GM12878 (cell line): ENCODE measurements at regions not wholly inside any gene's neighbourhood (a gene's known extent, or its start where the extent isn't known, plus 50 kb on each side); places are given as distances from the start of the nearest gene placed in this dataset.

ENCODE experiments used
- ATAC-seq: fragments of 200-7000 bp; cut with Tn5 transposase; 3 replicates; pipeline ENCODE4 v1.9.1; 2020; ENCODE audit warnings: mild to moderate bottlenecking, moderate library complexity
- BruUV-seq: library from RNA; stranded (reverse); fragments of 400-500 nt; replicated peaks from 2 replicates; lab custom pipeline; 2021; lab: Mats Ljungman, UMichigan
- CTCF ChIA-PET: fragments of 300-600 bp; sonication (Branson Sonifier 250); formaldehyde crosslinking; extraction: SDS; loops from one replicate; lab custom pipeline; 2021; ENCODE audit warnings: inconsistent platforms; lab: Yijun Ruan, JAX
- POLR2A ChIA-PET: fragments of 350-600 bp; formaldehyde crosslinking; extraction: SDS; loops from one replicate; lab custom pipeline; 2021; ENCODE audit warnings: inconsistent platforms; lab: Charles Lee
- RAD21 ChIA-PET: fragments of 300-600 bp; sonication (Branson Sonifier 250); formaldehyde crosslinking; loops from one replicate; lab custom pipeline; 2023; ENCODE audit warnings: antibody characterized with exemption; ENCODE audit not compliant: unreplicated experiment; lab: Charles Lee
- SMC1A ChIA-PET: fragments of 300-600 bp; sonication (Branson Sonifier 250); formaldehyde crosslinking; loops from one replicate; lab custom pipeline; 2023; ENCODE audit not compliant: unreplicated experiment, uncharacterized antibody; lab: Charles Lee
- DNase-seq: peaks from one replicate; pipeline ENCODE4 v3.0.0-alpha.2; 2011; ENCODE audit warnings: low read depth, low spot score
- FAIRE-seq: peaks from 3 replicates; lab custom pipeline; 2011; peaks lifted over from hg19 to GRCh38; lab: Jason Lieb, UNC
- H2AFZ ChIP-seq: 2 replicates; pipeline ENCODE4 v1.6.0; 2011; ENCODE audit warnings: low read depth, low read length, control low read depth; ENCODE audit not compliant: control insufficient read depth
- H3K27ac ChIP-seq: 2 replicates; pipeline ENCODE4 v1.5.1; 2011; ENCODE audit warnings: control low read depth; ENCODE audit not compliant: control insufficient read depth, insufficient read depth
- H3K27me3 ChIP-seq, 2 experiments: replicated peaks in 1 of 2; 2 replicates each; pipeline versions ENCODE4 v1.6.0 to v1.6.1; 2011; ENCODE audit warnings: low read length in 1 of 2; ENCODE audit not compliant: control insufficient read depth in 2 of 2, insufficient read depth in 2 of 2
- H3K36me3 ChIP-seq, 2 experiments: 2 replicates each; pipeline ENCODE4 v1.5.1; 2011; ENCODE audit warnings: low read length in 1 of 2; ENCODE audit not compliant: control insufficient read depth in 2 of 2, insufficient read depth in 2 of 2
- H3K4me1 ChIP-seq: 2 replicates; pipeline ENCODE4 v1.6.1; 2011; ENCODE audit warnings: mild to moderate bottlenecking, low read length, moderate library complexity, mixed read lengths; ENCODE audit not compliant: control insufficient read depth, insufficient read depth
- H3K4me2 ChIP-seq: 2 replicates; pipeline ENCODE4 v1.6.0; 2011; ENCODE audit warnings: control low read depth; ENCODE audit not compliant: control insufficient read depth, insufficient read depth
- H3K4me3 ChIP-seq: fragments of 200-600 bp; sonication (generic); 2 replicates; pipeline ENCODE4 v1.5.1; 2016
- H3K79me2 ChIP-seq: 2 replicates; pipeline ENCODE4 v1.6.0; 2011; ENCODE audit warnings: low read length; ENCODE audit not compliant: control insufficient read depth, insufficient read depth
- H3K9ac ChIP-seq: 2 replicates; pipeline ENCODE4 v1.8.0; 2011; ENCODE audit warnings: low read length, control low read depth, mixed read lengths; ENCODE audit not compliant: control insufficient read depth, insufficient read depth
- H3K9me3 ChIP-seq: replicated peaks from 3 replicates; pipeline ENCODE4 v1.5.1; 2011; ENCODE audit warnings: mild to moderate bottlenecking, low read length; ENCODE audit not compliant: control insufficient read depth, insufficient read depth
- H4K20me1 ChIP-seq: 2 replicates; pipeline ENCODE4 v1.6.0; 2011; ENCODE audit not compliant: control insufficient read depth, insufficient read depth
- DPF2 ChIP-seq: fragments of 450-650 bp; IDR thresholded peaks from 2 replicates; pipeline ENCODE4 v1.6.1; 2017; ENCODE audit warnings: mild to moderate bottlenecking
- IRF4 ChIP-seq: IDR thresholded peaks from 2 replicates; pipeline ENCODE4 v1.6.1; 2011; ENCODE audit warnings: low read depth, low read length
- POLR2AphosphoS2 ChIP-seq: IDR thresholded peaks from 2 replicates; pipeline ENCODE4 v1.6.1; 2011; ENCODE audit warnings: low read depth, mild to moderate bottlenecking, low read length, improper control_type of control experiment, moderate library complexity
- RAD51 ChIP-seq: fragments of 450-650 bp; IDR thresholded peaks from 2 replicates; pipeline ENCODE4 v1.6.1; 2016; ENCODE audit warnings: moderate library complexity, mild to moderate bottlenecking, inconsistent platforms
- SREBF1 ChIP-seq: IDR thresholded peaks from 2 replicates; pipeline ENCODE4 v1.6.1; 2012; ENCODE audit warnings: mild to moderate bottlenecking, low read length
- ZBTB33 ChIP-seq: fragments of 450-650 bp; IDR thresholded peaks from 2 replicates; pipeline ENCODE4 v1.6.1; 2017; ENCODE audit warnings: mild to moderate bottlenecking
- ZNF207 ChIP-seq: fragments of 450-650 bp; IDR thresholded peaks from 2 replicates; pipeline ENCODE4 v1.6.1; 2014; ENCODE audit warnings: antibody characterized with exemption, mild to moderate bottlenecking, borderline replicate concordance
- WGBS: methylation state at CpG from one replicate; pipeline ENCODE4 v1.1.6; 2016; ENCODE audit warnings: low lambda C conversion rate; ENCODE audit not compliant: insufficient replicate concordance, insufficient coverage; ENCODE audit errors: missing lambda C conversion rate; 5-methylcytosine and 5-hydroxymethylcytosine counted together
- in situ Hi-C: fragments of 300-500 bp; cut with MboI; formaldehyde crosslinking; loops from 9 replicates; pipeline ENCODE4 v1.14.3; 2018; ENCODE audit warnings: mixed read lengths
- intact Hi-C: fragments of 100-400 bp; cut with micrococcal nuclease; formaldehyde crosslinking; loops from one replicate; pipeline ENCODE4 v1.14.2; 2022; ENCODE audit not compliant: unreplicated experiment
- TF ChIP-seq, protein P1 (sequence below): fragments of 450-650 bp; IDR thresholded peaks from 2 replicates; pipeline ENCODE4 v1.6.1; 2018; ENCODE audit warnings: borderline replicate concordance, mild to moderate bottlenecking; ENCODE audit not compliant: partially characterized antibody

DNA sequence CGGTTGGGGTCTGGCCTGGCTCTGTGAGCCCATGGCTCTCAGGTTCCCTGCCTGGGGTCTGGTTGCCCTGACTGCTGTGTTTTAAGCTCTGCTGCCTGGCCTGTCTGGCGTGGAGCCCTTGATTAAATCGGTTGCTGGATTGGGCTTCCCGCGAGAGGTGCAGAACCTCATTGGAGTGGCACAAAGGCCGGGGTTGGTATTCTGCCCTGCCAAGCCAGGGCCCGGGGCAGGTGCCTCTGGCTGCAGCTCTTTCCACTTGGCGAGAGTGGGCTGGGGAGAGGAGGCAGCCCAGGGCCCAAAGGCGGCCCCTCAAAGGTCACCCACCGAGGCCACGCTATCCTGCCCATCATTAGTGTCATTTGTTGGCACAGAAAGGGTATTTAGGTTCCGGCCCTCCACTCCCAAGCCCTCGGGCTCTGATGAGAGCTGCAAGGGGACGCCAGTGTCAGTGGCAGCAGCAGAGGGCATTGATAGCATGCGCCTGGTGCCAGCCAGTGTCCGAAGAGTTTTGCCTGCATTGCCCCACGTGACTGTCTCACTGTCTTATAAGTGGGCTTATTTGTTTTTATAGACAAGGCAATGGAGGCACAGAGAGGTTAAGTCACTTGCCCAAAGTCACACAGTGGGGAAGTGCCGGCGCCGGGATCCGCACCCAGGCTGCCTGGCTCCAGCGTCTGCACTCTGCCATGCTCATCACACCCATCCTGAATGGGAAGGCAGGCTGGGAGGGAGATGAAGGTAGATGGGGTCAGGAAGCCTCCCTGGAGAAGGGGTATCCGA is 68.0 kb upstream of the CIBAR2 start:
- no peak overlapping the region for H3K4me2 ChIP-seq
- ChIA-PET RAD21 (no interaction called here), SMC1A (no interaction called here), CTCF (interaction anchor here (0.6 kb wide), 1 partner anchor 47 kb away, joined by 3 read pairs; no protein-coding TSS in a partner anchor), POLR2A (no interaction called here)
- DNase-seq (no peak), FAIRE-seq (no peak), ATAC-seq (no peak)
- H3K36me3 ChIP-seq: peaks cover 0 to under 1% of the 10 kb centered on the region in 2 experiments; a peak in 1 of 4 replicates
- no peaks in the 10 kb centered on the region for H3K27me3 ChIP-seq
- H3K27ac ChIP-seq: no peak overlapping the region
- no peaks in the 10 kb centered on the region for H4K20me1 ChIP-seq
- peaks cover 5% of the 10 kb centered on the region; the same call in 1 of the 3 replicates for H3K9me3 ChIP-seq
- WGBS: 48% methylated on average over 23 of the region's 23 CpGs
- H3K9ac ChIP-seq: no peak overlapping the region
- in situ Hi-C loops: no loop called here
- H3K4me1 ChIP-seq: no peaks in the 10 kb centered on the region; the same call in 1 of the 2 replicates
- TF ChIP-seq POLR2AphosphoS2 (no peak), RAD51 (no peak), ZBTB33 (no peak), IRF4 (no peak), SREBF1 (no peak), DPF2 (no peak), ZNF207 (no peak)
- TF ChIP-seq, protein P1, sequence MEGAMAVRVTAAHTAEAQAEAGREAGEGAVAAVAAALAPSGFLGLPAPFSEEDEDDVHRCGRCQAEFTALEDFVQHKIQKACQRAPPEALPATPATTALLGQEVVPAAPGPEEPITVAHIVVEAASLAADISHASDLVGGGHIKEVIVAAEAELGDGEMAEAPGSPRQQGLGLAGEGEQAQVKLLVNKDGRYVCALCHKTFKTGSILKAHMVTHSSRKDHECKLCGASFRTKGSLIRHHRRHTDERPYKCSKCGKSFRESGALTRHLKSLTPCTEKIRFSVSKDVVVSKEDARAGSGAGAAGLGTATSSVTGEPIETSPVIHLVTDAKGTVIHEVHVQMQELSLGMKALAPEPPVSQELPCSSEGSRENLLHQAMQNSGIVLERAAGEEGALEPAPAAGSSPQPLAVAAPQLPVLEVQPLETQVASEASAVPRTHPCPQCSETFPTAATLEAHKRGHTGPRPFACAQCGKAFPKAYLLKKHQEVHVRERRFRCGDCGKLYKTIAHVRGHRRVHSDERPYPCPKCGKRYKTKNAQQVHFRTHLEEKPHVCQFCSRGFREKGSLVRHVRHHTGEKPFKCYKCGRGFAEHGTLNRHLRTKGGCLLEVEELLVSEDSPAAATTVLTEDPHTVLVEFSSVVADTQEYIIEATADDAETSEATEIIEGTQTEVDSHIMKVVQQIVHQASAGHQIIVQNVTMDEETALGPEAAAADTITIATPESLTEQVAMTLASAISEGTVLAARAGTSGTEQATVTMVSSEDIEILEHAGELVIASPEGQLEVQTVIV: no peak
- TF ChIP-seq, all 136 proteins: peak for 0
- no TSS peak for BruUV-seq
- Histone ChIP-seq H3K4me3 (no peak overlapping the region), H2AFZ (no peak overlapping the region), H3K79me2 (no peaks in the 10 kb centered on the region)
- intact Hi-C loops: no loop called here
